Uterus (tissue), 2 donors: ENCODE measurements at regions not wholly inside any gene's neighbourhood (a gene's known extent, or its start where the extent isn't known, plus 50 kb on each side); places are given as distances from the start of the nearest gene placed in this dataset.

Source experiments
- CTCF ChIP-seq, 4 experiments: fragments of 200-600 bp in 2 of 4; fragments of 450-650 bp in 2 of 4; sonication (generic) in 2 of 4; IDR thresholded peaks; one replicate each; pipeline ENCODE4 v1.5.1; 2016 to 2019; ENCODE audit warnings: antibody characterized with exemption in 4 of 4, mild to moderate bottlenecking in 2 of 4, moderate library complexity in 1 of 4
- POLR2A ChIP-seq, 2 donors: fragments of 450-650 bp; IDR thresholded peaks; one replicate each; pipeline ENCODE4 v1.6.1; 2016; ENCODE audit warnings: antibody characterized with exemption in 2 of 2, mild to moderate bottlenecking in 1 of 2, moderate library complexity in 1 of 2

GRCh38 chr5:38157024-38157423 lies 101.3 kb upstream of the EGFLAM start:
- TF ChIP-seq CTCF (IDR thresholded peaks at IDR 0.05) (no peak), POLR2A (IDR thresholded peaks at IDR 0.05) (no peak)
